Cardiac muscle cell (in vitro differentiated cells and primary cell): ENCODE measurements at regions not wholly inside any gene's neighbourhood (a gene's known extent, or its start where the extent isn't known, plus 50 kb on each side); places are given as distances from the start of the nearest gene placed in this dataset.

Experiments
- DNase-seq, 2 donors: peaks; one replicate each; pipeline versions ENCODE4 v3.0.0 to v3.0.0-alpha.2; 2010 to 2017; ENCODE audit warnings: low read depth in 1 of 2, low spot score in 1 of 2
- H3K27ac ChIP-seq: fragments of 200-600 bp; sonication (generic); 2 replicates; pipeline ENCODE4 v1.5.1; 2016
- H3K27me3 ChIP-seq: fragments of 200-600 bp; sonication (generic); 2 replicates; pipeline ENCODE4 v1.6.0; 2016; ENCODE audit warnings: control low read depth
- H3K36me3 ChIP-seq: fragments of 200-600 bp; sonication (generic); 2 replicates; pipeline ENCODE4 v1.5.1; 2016; ENCODE audit warnings: control low read depth
- H3K4me1 ChIP-seq: fragments of 200-600 bp; sonication (generic); 2 replicates; pipeline ENCODE4 v1.8.1; 2017; ENCODE audit warnings: low read depth, mild to moderate bottlenecking, mixed run types
- H3K4me3 ChIP-seq: fragments of 200-600 bp; sonication (generic); 2 replicates; pipeline ENCODE4 v1.5.1; 2016; ENCODE audit warnings: mild to moderate bottlenecking
- H3K9me3 ChIP-seq: fragments of 200-600 bp; sonication (generic); 2 replicates; pipeline ENCODE4 v1.5.1; 2017; ENCODE audit warnings: low read depth, mild to moderate bottlenecking, control low read depth
- TF ChIP-seq, protein P1 (sequence below): IDR thresholded peaks from 2 replicates; pipeline ENCODE4 v1.5.1; 2012; ENCODE audit warnings: low read depth, mild to moderate bottlenecking, low read length

DNA sequence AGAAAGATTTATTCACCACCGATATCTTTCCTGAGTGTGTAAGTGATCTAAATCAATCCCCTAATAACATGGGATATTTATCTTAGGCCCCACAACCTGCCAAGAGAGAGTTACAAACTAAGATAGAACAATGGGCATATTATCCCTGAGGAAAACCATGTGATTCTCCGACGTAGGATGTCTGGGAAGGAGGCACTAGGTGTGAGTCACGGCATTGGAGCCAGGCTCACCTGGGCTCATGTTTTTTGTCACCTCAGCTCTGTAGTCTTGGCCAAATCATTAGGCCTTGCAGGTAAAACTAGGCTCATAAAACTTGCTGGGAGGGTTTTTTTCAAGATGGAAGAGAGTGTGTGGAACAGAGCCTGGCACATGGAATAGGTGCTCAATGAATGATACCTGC is 129.7 kb upstream of the PLEKHG7 start:
- H3K36me3 ChIP-seq = no peaks in the 10 kb centered on the region
- H3K27me3 ChIP-seq = no peaks in the 10 kb centered on the region
- DNase-seq = no peak
- TF ChIP-seq, protein P1, sequence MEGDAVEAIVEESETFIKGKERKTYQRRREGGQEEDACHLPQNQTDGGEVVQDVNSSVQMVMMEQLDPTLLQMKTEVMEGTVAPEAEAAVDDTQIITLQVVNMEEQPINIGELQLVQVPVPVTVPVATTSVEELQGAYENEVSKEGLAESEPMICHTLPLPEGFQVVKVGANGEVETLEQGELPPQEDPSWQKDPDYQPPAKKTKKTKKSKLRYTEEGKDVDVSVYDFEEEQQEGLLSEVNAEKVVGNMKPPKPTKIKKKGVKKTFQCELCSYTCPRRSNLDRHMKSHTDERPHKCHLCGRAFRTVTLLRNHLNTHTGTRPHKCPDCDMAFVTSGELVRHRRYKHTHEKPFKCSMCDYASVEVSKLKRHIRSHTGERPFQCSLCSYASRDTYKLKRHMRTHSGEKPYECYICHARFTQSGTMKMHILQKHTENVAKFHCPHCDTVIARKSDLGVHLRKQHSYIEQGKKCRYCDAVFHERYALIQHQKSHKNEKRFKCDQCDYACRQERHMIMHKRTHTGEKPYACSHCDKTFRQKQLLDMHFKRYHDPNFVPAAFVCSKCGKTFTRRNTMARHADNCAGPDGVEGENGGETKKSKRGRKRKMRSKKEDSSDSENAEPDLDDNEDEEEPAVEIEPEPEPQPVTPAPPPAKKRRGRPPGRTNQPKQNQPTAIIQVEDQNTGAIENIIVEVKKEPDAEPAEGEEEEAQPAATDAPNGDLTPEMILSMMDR = no peak
- no peak overlapping the region for H3K4me3 ChIP-seq
- H3K27ac ChIP-seq = no peak overlapping the region
- H3K9me3 ChIP-seq = no peaks in the 10 kb centered on the region
- H3K4me1 ChIP-seq = no peaks in the 10 kb centered on the region

DNA sequence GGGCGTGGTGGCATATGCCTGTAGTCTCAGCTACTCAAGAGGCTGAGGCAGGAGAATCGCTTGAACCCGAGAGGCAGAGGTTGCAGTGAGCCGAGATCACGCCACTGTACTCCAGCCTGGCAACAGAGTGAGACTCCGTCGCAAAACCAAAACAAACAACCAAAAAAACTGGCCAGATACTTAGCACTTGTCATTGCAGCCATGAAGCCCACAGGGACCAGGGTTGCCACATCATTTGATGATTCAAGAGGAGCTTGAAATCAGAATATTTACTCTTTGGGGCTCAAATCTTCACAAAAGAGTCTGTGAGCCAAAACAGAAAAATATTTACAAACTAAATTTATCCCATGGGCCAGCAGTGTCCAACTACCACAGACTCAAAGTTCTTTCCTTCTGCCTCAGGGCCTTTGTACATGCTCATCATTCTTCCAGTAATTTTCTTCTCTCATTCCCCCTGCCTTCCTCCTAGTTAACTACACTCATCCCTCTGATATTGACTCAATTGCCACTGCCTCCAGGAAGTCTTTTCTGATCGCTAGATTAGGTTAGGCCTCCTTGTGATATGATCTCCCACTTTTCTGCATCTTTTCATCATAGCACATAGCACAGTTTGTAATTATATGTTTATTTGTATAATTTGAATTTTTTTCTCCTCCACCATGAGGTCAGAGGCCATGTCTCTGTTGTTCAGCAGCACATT is 130.8 kb upstream of the PLEKHG7 start:
- Histone ChIP-seq H3K27ac (no peak overlapping the region), H3K4me1 (no peaks in the 10 kb centered on the region), H3K4me3 (no peak overlapping the region), H3K27me3 (no peaks in the 10 kb centered on the region), H3K9me3 (no peaks in the 10 kb centered on the region), H3K36me3 (no peaks in the 10 kb centered on the region)
- no peak for DNase-seq
- TF ChIP-seq, protein P1 = no peak

DNA sequence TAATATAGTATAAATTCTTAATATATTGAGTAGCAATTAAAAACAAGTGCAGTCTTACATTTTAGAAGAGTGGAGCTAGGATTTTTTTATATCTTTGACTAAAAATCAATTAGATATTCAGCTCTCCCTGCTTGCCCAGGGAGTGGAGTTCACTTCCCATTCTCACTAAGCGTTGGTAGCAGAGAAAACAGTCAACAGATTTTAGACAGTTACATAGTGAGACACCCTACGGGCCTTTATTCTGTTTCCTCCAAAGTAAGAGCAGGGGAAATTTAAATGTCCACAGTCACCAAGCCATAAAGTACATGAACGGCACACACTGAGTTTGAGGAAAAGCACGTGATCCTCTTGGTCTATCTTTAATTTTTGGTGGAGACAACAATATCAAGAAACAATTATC is 131.6 kb upstream of the PLEKHG7 start:
- Histone ChIP-seq H3K4me1 (no peaks in the 10 kb centered on the region), H3K9me3 (no peaks in the 10 kb centered on the region), H3K27me3 (no peaks in the 10 kb centered on the region), H3K27ac (no peak overlapping the region), H3K4me3 (no peak overlapping the region), H3K36me3 (no peaks in the 10 kb centered on the region)
- no peak for DNase-seq
- TF ChIP-seq, protein P1 = no peak

DNA sequence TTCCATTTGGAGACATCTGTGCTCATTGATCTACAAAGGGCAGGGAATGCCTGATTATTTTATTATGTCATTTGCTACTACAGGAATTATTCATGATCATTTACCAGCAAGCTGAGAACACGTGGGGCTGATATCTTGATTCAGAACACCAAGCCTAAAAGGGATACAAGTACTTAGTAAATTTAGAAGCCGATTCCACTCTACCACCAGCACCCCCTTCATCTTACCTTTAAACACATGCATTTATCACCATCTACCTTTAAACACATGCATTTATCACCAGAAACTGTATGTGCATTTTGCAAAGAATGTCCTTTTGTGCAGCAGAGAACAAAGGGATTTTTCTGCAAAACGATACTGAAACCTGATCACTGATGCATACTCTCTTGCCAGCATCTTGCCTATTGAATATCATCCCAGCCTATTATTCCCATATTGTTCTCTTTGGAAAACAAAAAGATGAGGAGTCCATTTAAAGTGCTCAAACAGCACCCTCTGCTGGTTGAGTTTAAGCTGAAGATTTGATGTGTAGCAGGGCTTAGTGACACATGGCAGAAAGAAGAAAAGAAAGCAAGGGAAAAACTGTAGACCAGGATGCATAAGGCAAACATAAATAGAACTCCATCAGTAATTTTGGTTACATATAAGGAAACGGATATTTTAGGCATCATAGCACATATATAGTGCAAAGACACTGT is 132.6 kb upstream of the PLEKHG7 start:
- H3K9me3 ChIP-seq = no peaks in the 10 kb centered on the region
- H3K4me3 ChIP-seq = no peak overlapping the region
- no peak overlapping the region for H3K27ac ChIP-seq
- H3K36me3 ChIP-seq = no peaks in the 10 kb centered on the region
- H3K4me1 ChIP-seq = no peaks in the 10 kb centered on the region
- TF ChIP-seq, protein P1 = peak; percentile 67
- peak; percentile 89 to 90 for DNase-seq
- H3K27me3 ChIP-seq = no peaks in the 10 kb centered on the region

DNA sequence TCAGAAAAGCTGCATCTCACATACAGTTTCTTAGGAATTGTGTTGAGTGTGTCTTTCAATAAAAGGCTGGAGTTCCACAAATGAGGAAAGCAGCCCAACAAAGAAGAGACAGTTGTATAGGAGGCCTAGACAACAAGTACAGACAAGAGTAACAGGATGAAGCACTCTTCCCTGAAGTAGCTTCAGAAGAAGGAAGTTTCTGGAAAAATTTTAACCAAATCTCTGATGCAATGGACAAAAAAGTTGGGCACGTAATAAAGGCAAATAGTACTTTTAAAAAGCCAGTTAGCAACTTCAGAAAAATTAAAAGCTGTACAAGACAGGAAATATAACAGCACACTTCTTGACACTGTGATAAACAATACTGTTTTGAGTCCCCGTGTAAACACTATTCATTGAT is 134.1 kb upstream of the PLEKHG7 start:
- Histone ChIP-seq H3K4me3 (no peak overlapping the region), H3K4me1 (no peaks in the 10 kb centered on the region), H3K27ac (no peak overlapping the region), H3K36me3 (no peaks in the 10 kb centered on the region), H3K9me3 (no peaks in the 10 kb centered on the region), H3K27me3 (no peaks in the 10 kb centered on the region)
- DNase-seq = no peak
- TF ChIP-seq, protein P1 = no peak
